KMS-11 (cell line): ENCODE measurements at regions not wholly inside any gene's neighbourhood (a gene's known extent, or its start where the extent isn't known, plus 50 kb on each side); places are given as distances from the start of the nearest gene placed in this dataset.

Source experiments
- H2AFZ ChIP-seq: fragments of 200-600 bp; sonication (generic); 2 replicates; pipeline ENCODE4 v1.6.1; 2016; ENCODE audit warnings: antibody characterized with exemption, mixed run types, low read depth
- H3K27ac ChIP-seq: fragments of 200-600 bp; sonication (generic); 2 replicates; pipeline ENCODE4 v1.6.1; 2016; ENCODE audit warnings: mild to moderate bottlenecking, mixed run types
- H3K27me3 ChIP-seq: fragments of 200-600 bp; sonication (generic); 2 replicates; pipeline ENCODE4 v1.6.1; 2017; ENCODE audit warnings: mild to moderate bottlenecking, low read depth, mixed run types, moderate library complexity; ENCODE audit not compliant: insufficient read depth
- H3K36me3 ChIP-seq: fragments of 200-600 bp; sonication (generic); 2 replicates; pipeline ENCODE4 v1.6.1; 2017; ENCODE audit warnings: mild to moderate bottlenecking, mixed run types; ENCODE audit not compliant: insufficient read depth
- H3K4me1 ChIP-seq: fragments of 200-600 bp; sonication (generic); 2 replicates; pipeline ENCODE4 v1.6.1; 2016; ENCODE audit warnings: mild to moderate bottlenecking, low read depth, mixed run types; ENCODE audit not compliant: poor library complexity, severe bottlenecking
- H3K4me2 ChIP-seq: fragments of 200-600 bp; sonication (generic); 2 replicates; pipeline ENCODE4 v1.7.0; 2016; ENCODE audit warnings: mild to moderate bottlenecking, mixed run types
- H3K4me3 ChIP-seq: fragments of 200-600 bp; sonication (generic); IDR thresholded peaks from 2 replicates; pipeline ENCODE4 v1.6.1; 2017; ENCODE audit warnings: low read depth, low read length, mixed read lengths; ENCODE audit not compliant: insufficient read depth
- H3K79me2 ChIP-seq: fragments of 200-600 bp; sonication (generic); 2 replicates; pipeline ENCODE4 v1.6.1; 2016; ENCODE audit warnings: low read depth, mixed run types; ENCODE audit not compliant: insufficient read depth
- H3K9ac ChIP-seq: fragments of 200-600 bp; sonication (generic); 2 replicates; pipeline ENCODE4 v1.6.1; 2016; ENCODE audit warnings: mild to moderate bottlenecking, mixed run types
- H4K20me1 ChIP-seq: fragments of 200-600 bp; sonication (generic); 2 replicates; pipeline ENCODE4 v1.6.1; 2016; ENCODE audit warnings: mild to moderate bottlenecking, mixed run types; ENCODE audit not compliant: insufficient read depth
- TF ChIP-seq, protein P1 (sequence below): fragments of 200-600 bp; sonication (generic); conservative IDR thresholded peaks from 2 replicates; pipeline ENCODE4 v1.6.1; 2017; ENCODE audit warnings: low read depth, mild to moderate bottlenecking, antibody characterized with exemption, low read length, moderate library complexity, mixed read lengths

DNA sequence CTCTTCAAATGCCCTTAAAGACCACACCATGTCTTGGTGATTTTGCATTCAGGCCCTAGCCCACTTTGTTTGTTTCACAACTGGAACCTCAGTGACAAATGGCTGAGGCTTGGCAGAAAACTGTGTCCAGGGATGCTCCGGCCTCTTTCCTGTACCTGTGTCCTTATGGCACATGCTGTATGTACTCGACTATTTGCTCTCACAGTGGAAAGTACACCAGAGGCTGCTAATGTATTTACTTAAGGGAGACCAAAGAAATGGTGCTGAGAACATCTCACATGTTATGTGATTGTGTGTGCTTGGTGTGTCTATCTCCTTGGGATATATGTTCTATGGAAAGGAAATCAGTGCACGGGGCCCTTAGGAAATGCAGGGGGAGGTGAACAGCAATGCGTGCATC, 263.3 kb downstream of the GADD45G start:
- H2AFZ ChIP-seq, result no peak overlapping the region
- no peaks in the 10 kb centered on the region for H3K36me3 ChIP-seq
- H3K4me3 ChIP-seq, result no peak overlapping the region
- TF ChIP-seq, protein P1, sequence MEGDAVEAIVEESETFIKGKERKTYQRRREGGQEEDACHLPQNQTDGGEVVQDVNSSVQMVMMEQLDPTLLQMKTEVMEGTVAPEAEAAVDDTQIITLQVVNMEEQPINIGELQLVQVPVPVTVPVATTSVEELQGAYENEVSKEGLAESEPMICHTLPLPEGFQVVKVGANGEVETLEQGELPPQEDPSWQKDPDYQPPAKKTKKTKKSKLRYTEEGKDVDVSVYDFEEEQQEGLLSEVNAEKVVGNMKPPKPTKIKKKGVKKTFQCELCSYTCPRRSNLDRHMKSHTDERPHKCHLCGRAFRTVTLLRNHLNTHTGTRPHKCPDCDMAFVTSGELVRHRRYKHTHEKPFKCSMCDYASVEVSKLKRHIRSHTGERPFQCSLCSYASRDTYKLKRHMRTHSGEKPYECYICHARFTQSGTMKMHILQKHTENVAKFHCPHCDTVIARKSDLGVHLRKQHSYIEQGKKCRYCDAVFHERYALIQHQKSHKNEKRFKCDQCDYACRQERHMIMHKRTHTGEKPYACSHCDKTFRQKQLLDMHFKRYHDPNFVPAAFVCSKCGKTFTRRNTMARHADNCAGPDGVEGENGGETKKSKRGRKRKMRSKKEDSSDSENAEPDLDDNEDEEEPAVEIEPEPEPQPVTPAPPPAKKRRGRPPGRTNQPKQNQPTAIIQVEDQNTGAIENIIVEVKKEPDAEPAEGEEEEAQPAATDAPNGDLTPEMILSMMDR, result no peak
- no peak overlapping the region for H3K4me2 ChIP-seq
- H3K27ac ChIP-seq, result no peak overlapping the region
- H3K9ac ChIP-seq, result no peak overlapping the region
- no peaks in the 10 kb centered on the region for H3K79me2 ChIP-seq
- no peaks in the 10 kb centered on the region for H3K27me3 ChIP-seq
- no peaks in the 10 kb centered on the region for H3K4me1 ChIP-seq
- H4K20me1 ChIP-seq, result no peaks in the 10 kb centered on the region

DNA sequence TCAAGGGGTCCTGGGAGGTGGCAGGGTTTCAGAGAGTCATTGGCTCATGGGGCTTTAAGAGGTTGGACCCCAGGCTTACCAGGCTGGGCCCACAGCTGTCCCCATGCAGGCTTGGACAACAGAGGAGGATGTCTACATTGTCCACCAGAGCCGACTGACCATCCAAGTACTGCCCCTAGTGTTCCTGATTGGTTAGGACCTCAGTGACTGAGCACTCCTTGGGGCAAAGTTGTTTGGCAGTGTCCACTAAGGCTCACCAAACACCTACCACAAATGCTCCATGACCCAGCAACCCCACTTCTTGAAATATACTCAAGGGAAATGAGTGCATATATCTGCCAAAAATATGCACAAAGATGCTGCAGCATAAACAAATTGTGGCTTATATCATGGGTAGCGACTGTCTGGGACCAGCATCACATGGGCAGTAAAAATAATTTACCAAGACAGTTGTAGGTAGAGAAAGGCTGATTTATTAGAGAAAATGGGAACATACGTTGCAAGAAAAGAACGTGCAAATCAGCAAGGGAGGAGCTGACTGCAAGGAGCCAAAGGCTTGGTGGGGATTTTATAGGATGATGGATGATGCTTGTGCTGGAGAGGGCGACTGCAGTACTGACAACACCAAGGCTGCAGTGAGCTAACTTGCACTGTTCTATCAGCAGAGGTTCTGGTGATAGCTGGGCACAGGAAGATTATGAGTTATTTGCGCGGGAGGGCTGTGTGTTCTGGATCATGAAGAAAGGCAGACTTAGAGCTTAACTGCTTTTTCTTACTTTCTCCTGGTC, 265.2 kb downstream of the GADD45G start:
- Histone ChIP-seq H3K36me3 (no peaks in the 10 kb centered on the region), H2AFZ (no peak overlapping the region), H3K9ac (no peak overlapping the region), H3K4me1 (no peaks in the 10 kb centered on the region), H4K20me1 (no peaks in the 10 kb centered on the region), H3K4me3 (no peak overlapping the region), H3K4me2 (no peak overlapping the region), H3K79me2 (no peaks in the 10 kb centered on the region), H3K27me3 (no peaks in the 10 kb centered on the region), H3K27ac (no peak overlapping the region)
- TF ChIP-seq, protein P1, result no peak

- no peak overlapping the region for H3K4me2 ChIP-seq
- H3K79me2 ChIP-seq, result no peaks in the 10 kb centered on the region
- H3K36me3 ChIP-seq, result no peaks in the 10 kb centered on the region
- H3K4me1 ChIP-seq, result no peaks in the 10 kb centered on the region
- no peaks in the 10 kb centered on the region for H3K27me3 ChIP-seq
- H2AFZ ChIP-seq, result no peak overlapping the region
- H4K20me1 ChIP-seq, result no peaks in the 10 kb centered on the region
- no peak overlapping the region for H3K9ac ChIP-seq
- no peak overlapping the region for H3K4me3 ChIP-seq
- TF ChIP-seq, protein P1, result no peak
- H3K27ac ChIP-seq, result no peak overlapping the region
Observed at GRCh38 chr9:89871871-89872331, 267.1 kb downstream of the GADD45G start.

DNA sequence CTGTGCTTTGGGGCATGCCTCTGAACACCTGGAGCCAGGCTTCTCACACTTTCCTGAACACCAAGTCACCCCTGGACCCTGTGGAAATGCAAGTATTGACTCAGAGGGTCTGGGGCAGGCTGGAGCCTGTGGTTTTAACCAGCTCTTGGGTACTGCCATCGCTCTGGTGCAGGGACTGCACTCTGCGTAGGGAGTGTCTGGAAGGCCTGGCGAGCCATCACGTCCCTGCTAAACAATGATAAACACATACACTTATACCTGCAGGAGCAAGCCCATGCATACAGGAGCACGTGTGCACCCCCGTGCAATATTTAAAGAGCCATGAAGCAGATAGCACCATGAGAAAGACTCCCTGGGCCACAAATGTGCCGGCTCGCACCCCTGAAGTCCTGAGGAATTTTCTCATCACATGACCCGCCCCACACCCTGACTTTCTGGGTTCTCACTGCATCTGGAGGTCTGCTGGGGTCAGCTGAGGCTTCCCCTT, 267.7 kb downstream of the GADD45G start:
- no peak overlapping the region for H3K27ac ChIP-seq

More for the DNA sequence above, 267.7 kb downstream of the GADD45G start:
- H3K4me3 ChIP-seq, result no peak overlapping the region
- no peaks in the 10 kb centered on the region for H3K27me3 ChIP-seq
- no peak overlapping the region for H3K4me2 ChIP-seq
- H4K20me1 ChIP-seq, result no peaks in the 10 kb centered on the region
- H3K79me2 ChIP-seq, result no peaks in the 10 kb centered on the region
- H3K9ac ChIP-seq, result no peak overlapping the region
- no peaks in the 10 kb centered on the region for H3K4me1 ChIP-seq
- TF ChIP-seq, protein P1, result no peak
- no peaks in the 10 kb centered on the region for H3K36me3 ChIP-seq
- no peak overlapping the region for H2AFZ ChIP-seq
